Ecto neural progenitor cell (in vitro differentiated cells): ENCODE measurements at regions not wholly inside any gene's neighbourhood (a gene's known extent, or its start where the extent isn't known, plus 50 kb on each side); places are given as distances from the start of the nearest gene placed in this dataset.

Experiments used
- DNase-seq: peaks from one replicate; pipeline ENCODE4 v3.0.0-alpha.2; 2018; ENCODE audit warnings: low spot score

DNA sequence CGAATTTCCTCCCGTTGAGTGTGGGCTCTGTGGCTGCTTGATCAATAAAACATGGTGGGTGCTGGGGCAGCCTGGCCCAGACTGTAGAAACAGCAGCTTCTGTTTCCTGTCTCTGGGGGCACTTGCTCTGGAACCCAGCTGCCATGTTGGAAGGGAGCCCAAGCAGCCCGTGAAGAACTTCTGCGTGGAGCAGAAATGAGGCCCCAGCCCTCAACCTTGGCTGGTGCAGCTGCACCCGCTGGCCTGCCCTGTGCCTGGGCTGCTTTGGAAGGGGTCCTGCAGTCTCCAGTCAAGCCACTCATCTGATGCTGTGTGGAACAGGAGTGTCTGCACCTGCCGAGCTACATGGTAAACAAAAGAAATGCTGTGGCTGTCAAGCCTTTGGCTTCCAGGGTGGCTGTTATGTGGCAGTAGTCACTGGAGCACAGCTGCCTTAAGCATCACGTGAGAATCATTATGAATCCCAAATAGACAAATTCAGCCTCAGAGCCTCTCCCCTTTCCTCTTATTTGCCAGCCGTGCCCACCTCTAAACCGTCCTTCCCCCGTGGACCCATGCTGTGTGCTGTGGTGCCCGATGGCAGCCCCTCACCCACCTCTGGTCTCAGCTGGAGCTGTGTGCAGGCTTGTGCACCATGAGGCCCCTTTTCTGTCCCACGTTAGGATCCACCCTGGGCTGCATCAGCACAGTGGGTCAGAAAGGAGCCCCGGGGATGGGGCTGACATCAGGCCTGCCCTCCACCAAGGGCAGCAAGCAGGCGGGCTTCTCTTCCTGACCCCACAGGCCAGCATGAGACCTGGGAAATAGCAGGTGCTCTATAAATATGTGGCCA, 134.0 kb upstream of the HDAC4 start:
- DNase-seq: no peak

DNA sequence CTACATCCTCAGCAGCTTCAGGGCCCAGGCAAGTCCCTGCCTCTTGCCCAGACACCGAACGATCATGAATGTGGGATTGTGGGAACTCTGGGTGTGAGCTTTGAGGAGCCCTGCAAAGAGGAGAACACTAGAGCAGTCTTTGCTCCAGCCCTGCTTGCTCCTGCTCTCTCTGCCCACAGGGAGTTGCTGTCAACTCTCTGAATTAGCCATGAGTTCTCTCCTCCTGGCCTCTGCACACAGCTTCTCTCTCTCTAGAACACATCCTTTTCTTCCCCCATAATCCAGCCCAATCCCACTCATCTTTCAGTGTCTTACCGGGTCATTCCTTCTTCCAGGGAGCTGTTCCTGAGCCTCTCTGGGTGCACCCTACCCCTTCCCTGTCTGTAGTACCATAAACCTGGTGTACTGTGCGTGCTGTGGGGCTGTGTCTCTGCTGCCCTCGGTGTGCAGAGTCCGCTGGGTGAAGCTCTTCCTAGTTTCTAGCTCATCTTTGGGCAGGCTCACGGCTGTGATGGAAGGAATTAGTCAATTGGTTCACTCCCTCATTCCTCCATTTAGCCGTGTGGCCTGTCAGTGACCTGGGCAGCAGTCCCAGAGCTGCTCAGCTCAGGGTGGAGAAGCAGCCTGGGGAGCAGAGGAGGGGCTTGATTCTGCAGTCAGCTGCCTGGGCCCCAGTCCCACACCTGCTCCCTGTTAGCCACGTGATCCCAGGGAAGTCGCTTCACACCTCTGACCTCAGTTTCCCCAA, 132.9 kb upstream of the HDAC4 start:
- DNase-seq: no peak

GRCh38 chr2:239532859-239533258, 132.0 kb upstream of the HDAC4 start:
- DNase-seq: no peak

GRCh38 chr2:239532250-239532649, 131.4 kb upstream of the HDAC4 start:
- DNase-seq: no peak

- DNase-seq: peak; percentile 84
Measured at GRCh38 chr2:239531456-239532241, 130.8 kb upstream of the HDAC4 start.

DNA sequence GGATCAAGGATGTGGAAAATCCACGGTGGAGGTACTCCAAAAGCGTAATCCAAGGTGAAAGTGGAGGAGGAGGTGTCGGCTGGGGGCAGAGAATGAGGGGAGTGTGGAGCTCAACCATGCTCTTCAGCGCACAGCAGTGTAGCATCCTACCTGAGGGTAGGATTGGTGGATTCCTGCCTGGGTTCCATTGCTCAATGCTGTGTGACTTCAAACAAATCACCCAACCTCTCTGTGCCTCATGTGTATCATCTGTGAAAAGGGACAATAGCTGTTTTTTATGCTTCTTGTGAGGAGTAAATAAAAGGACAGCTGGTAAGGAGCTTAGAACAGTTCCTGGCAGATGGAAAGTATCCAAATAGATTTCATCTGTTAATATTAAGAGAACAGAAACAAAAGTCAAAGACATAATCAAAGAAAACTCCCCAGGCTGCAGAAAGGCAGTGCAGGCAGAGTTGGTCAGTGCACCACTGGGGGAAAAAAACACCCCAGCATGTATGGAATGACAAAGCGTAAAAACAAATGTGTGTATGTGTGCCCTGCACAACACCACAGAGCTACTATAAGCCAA, 130.0 kb upstream of the HDAC4 start:
- DNase-seq: no peak

GRCh38 chr2:239529313-239530015, 128.6 kb upstream of the HDAC4 start:
- no peak for DNase-seq

- DNase-seq: no peak
Measured at GRCh38 chr2:239528883-239529282, 128.1 kb upstream of the HDAC4 start.

GRCh38 chr2:239528146-239528545, 127.3 kb upstream of the HDAC4 start:
- DNase-seq: no peak

DNA sequence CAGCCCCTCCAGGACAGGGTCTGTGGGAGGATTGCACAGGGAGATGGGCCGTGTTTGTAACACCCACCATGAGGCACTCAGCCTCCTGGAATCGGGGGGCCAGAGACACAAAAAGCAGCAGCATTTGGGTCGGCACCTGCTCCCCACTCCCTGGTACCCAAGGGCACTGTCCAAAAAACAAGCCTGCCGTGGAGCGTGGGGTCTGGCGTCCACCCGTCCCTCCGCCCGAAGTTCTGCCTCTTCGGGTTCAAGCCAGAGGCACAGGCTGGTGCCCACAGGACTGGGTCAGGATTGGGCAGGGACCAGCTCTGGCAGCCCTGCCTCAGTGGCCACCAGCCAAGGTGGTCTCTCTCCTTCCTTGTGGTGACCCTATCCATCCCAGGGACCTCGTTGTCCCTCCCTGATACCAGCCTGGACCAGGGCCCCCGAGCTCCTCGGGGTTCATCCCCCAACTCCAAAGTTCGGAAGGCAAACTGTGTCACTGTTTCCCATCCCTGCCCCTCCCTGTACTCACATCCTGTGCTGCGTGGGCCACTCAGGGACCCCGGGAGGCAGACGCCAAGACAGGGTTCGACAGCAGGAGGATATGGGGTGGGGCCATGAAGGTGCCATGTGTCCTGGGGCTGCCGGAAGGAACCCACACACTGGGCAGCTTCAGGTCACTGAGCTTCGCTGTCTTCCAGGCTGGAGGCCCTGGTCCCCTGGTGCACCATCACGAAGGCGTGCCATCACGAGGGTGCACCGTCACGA, 126.0 kb upstream of the HDAC4 start:
- DNase-seq: no peak

- DNase-seq: no peak
Measured at GRCh38 chr2:239526038-239526437, 125.2 kb upstream of the HDAC4 start.

DNA sequence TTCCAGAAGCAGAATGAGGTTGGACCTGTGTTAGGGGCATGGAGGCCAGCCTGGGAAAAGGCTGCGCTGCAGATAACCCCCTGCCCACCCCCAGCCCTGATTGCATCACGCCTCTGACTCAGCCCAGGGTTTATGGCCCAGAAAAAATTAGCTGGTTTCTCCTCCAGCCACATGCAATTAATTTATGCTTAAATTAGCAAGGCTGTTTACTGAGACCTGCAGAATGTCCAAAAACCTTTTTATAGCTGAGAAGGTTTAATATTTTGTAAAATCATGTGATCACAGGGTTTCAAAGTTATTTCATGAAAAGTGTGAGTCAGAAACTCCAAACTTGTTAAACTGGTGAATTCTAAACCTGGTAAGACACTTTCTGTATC, 123.1 kb upstream of the HDAC4 start:
- DNase-seq: no peak

DNA sequence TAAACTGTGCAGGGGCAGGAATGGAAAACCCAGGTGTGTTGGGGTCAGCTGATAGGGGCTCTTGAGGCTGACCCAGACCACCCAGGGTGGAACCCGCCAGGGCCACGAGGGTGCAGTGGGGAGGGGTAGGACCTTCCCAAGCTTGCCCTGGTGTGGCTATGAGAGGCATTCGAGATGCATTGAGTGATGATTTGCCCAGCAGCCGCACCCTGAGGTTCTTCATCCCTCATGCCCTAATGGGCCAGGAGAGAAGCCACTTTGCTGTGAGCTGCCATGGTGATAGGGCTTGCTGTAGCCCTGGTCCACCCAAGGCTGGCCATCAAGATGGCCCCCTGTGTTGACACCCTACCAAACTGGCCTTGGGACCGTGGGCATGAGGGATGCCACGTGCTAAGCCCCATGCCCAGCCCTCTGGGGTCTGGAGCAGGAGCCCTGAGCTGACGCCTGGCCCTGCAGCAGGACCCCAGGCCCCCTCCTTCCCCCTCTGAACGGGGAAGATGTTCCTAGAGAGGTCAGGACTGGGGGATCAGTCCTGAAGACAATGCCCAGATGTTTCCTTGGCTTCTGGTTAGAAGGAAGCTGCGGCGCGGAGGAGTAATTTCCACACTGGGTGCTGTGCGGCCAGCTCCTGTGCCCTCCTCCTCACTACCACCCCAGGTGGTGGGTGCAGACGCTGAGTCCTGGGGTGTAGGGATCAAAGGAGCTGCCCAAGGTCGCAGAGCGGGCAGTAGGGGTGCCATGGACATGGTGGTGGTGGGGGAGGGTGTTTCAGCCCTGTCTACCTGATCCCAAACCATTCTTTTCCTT, 122.5 kb upstream of the HDAC4 start:
- DNase-seq: no peak

DNA sequence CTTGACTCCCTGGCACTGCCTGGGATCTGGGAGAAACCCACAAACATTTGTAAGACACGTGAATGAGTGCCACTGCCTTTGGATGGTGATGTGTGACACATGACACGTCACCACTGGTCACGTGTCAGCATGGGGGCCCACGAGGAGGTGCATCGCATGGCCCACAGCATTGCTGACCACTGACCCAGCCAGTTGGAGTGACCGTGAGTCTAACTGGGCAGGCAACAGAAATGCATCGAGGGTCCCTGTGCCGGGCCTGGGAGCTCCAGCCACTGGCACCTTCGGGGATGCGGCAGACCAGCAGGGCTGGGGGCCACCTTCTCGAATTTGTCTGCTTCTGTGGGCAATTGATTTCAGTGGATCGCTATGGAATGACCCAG, 121.9 kb upstream of the HDAC4 start:
- DNase-seq: no peak

DNA sequence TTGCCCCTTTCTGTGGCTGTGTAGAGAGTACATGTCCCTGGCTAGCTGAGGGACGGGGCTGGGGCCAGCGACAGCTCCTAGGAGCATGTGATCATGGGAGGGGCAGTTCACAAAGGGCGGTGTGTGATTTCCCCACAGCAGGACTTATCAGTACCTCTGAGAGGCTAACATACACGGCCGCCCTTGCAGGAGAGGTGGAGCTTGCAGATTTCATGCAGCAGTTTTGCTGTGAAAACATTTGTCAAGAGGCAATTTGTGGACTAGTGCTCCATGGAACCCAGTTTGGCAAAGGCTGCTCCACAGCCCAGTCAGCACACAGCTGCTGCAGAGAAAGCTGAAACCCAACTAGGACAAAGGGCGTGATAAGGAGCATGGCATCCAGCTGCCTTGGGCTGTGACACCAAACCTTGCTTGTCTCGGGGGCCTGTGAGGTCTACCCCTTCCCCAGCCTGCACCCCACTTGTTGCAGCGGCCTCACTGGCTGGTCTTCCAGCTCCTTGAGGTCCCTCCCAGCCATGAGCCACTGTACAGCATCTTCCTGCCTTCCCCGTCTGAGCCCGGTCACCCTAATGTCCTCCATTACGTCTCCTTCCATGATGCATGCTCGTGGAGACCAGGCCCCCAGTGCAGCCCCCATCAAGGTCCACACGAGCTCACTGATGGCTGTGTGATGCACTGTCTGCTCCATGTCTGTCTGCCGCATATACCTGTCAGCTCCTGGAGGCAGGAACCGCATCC, 121.4 kb upstream of the HDAC4 start:
- DNase-seq: no peak

DNA sequence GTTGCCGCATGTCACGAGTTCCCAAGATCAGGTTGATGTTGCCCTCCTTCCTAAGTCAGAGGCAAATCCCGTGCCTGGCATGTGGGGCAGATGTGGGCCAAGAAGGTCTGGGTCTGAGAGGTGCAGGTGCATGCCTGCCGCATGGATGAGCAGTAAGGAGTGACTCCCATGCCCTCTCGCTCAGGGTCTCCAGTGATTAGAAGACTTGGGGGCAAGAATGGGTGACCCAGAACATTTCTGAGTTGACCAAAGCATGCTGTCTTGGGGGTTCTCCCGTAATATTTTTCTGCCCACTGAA, 120.6 kb upstream of the HDAC4 start:
- DNase-seq: no peak

DNA sequence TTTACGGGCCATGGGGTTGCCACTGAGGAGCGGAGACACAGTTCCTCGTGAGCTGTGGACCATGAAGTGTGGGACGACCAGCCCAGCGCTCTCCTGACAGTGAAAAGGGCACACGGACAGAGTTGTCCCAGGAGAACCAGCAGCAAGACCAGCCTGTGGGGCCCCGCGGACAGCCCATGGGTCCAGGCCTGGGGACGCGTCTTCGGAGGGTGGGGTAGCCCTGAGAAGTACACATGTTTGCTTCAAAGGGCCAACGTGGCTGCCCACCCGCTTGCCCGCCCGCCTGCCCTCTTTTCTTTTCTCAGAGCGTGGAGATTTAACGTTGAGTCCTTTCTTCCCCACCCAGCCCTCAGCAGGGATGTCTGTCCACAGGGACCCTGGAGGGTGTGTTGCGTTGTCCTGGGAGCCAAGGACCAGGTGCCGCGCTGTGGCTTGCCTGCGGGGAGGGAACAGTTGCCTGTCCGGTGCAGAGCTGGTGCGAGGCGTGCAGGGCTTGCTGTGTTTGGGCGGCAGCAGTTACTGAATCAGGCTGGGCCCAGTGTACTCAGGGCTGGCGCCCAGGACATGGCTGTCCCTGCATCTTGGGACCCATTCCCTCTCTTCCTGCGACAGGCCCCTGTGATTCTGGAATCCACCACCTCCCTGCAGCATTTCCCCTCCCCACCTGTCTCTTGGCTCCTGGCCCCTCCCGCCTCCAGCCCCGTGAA, 120.1 kb upstream of the HDAC4 start:
- no peak for DNase-seq

DNA sequence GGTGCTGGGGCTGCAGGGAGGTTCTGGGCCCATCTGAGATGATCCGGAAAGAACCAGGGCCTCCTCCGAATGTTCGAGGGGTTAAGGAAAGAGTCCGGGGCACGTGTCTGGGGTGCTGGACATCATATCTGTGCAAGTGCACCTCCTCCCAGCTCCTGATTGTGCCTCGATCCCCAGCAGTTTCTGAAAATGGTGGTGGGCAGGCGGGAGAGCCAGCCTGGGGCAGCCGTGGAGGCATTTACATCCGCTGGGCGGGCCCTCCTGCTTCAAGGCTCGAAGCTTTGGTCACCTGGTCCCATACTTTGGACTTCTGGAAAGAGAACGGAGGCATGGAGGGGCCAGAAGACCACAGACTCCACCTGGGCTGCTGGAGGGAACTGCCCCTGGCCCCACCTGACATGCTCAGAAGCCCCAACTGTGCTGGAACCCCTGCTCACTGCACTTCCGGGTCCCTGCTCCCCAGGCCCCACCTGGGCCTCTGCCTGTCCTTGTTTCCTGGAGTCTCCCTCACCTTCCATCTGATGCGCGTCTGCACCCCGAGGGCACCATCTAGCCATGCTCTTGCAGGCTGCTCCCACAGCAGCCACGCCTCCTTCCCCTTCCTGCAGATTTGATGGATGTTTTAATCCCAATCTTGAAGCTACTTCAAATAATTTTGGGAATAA, 119.2 kb upstream of the HDAC4 start:
- DNase-seq: no peak
